ENCODE measurements at regions not wholly inside any gene's neighbourhood (a gene's known extent, or its start where the extent isn't known, plus 50 kb on each side); places are given as distances from the start of the nearest gene placed in this dataset.

- no TSS peak for BruUV-seq (replicated peaks)
- intact Hi-C loops (cut with micrococcal nuclease) = no loop called here
- ChIA-PET CTCF (ENCODE audit: low intra/inter-chr PET ratio) (no interaction called here), POLR2A (no interaction called here)
- TF ChIP-seq TCF7 (IDR thresholded peaks at IDR 0.05; ENCODE audit: borderline replicate concordance) = no peak
- TF ChIP-seq ZBTB40 (IDR thresholded peaks at IDR 0.05) = no peak
- no peak for TF ChIP-seq ZBTB40 (CRISPR knock-in tag; IDR thresholded peaks at IDR 0.05)
- no peak for TF ChIP-seq TRIM28 (IDR thresholded peaks at IDR 0.05)
- no peak for TF ChIP-seq U2AF2 (optimal IDR thresholded peaks at IDR 0.05; ENCODE audit: low read depth, low read length)
- TF ChIP-seq NFE2 (IDR thresholded peaks at IDR 0.05; ENCODE audit: low read depth) = no peak
- TF ChIP-seq SMAD1 (IDR thresholded peaks at IDR 0.05; ENCODE audit: low read depth, low read length, partially characterized antibody) = no peak
- TF ChIP-seq CAMTA2 (CRISPR knock-in tag; conservative IDR thresholded peaks at IDR 0.05) = no peak
- peaks cover 0 to 18% of the 10 kb centered on the region in 2 experiments; a peak in 2 of 5 replicates for H3K27me3 ChIP-seq (ENCODE audit: control insufficient read depth in 2 of 2, insufficient read depth in 2 of 2, low read length in 2 of 2)
- H3K9me1 ChIP-seq (ENCODE audit: control insufficient read depth, insufficient read depth, low read length) = no peaks in the 10 kb centered on the region
- H3K4me2 ChIP-seq (ENCODE audit: insufficient read depth, low read length) = no peak overlapping the region
- WGBS (ENCODE audit: insufficient coverage, low coverage, missing lambda C conversion rate) = 29% methylated on average over 18 of the region's 18 CpGs
- ATAC-seq = no peak
- no peak for FAIRE-seq
- in situ Hi-C loops (cut with MboI) = no loop called here
- no peak overlapping the region for H3K27ac ChIP-seq (ENCODE audit: extremely low read depth, low read depth, low read length)
- no peak for DNase-seq (ENCODE audit: extremely low read depth in 1 of 4, low spot score in 3 of 4)
- no peak overlapping the region for H3K9ac ChIP-seq (ENCODE audit: insufficient read depth in 1 of 2, low read depth in 2 of 2, low read length in 2 of 2)
- H3K9me3 ChIP-seq (replicated peaks; ENCODE audit: control insufficient read depth, insufficient read depth, low read depth, low read length) = no peaks in the 10 kb centered on the region
- H4K20me1 ChIP-seq (replicated peaks; ENCODE audit: control insufficient read depth, insufficient read depth, low read length) = 0 out of 2 replicates have a peak, but pooled peaks cover 6% of the 10 kb centered on the region
- no peaks in the 10 kb centered on the region for H3K79me2 ChIP-seq (ENCODE audit: control insufficient read depth, insufficient read depth, low read length)
- H2AFZ ChIP-seq (ENCODE audit: low read depth, low read length) = no peak overlapping the region
- no peaks in the 10 kb centered on the region for H3K4me1 ChIP-seq (replicated peaks in 1 of 2; ENCODE audit: control insufficient read depth in 2 of 2, insufficient read depth in 2 of 2, low read length in 2 of 2)
- H3K36me3 ChIP-seq (ENCODE audit: control insufficient read depth, insufficient read depth, low read length) = no peaks in the 10 kb centered on the region
- no peak overlapping the region for H3K4me3 ChIP-seq
Measured at GRCh38 chr5:3288325-3288724, 307.3 kb upstream of the IRX1 start.
